ENCODE measurements at regions not wholly inside any gene's neighbourhood (a gene's known extent, or its start where the extent isn't known, plus 50 kb on each side); places are given as distances from the start of the nearest gene placed in this dataset.

- no peak for TF ChIP-seq NCOA2 (IDR thresholded peaks at IDR 0.05; ENCODE audit: partially characterized antibody in 2 of 2)
These were observed 332.7 kb downstream of the MID1IP1 start (continued) for GRCh38 chrX:39133971-39134370.

DNA sequence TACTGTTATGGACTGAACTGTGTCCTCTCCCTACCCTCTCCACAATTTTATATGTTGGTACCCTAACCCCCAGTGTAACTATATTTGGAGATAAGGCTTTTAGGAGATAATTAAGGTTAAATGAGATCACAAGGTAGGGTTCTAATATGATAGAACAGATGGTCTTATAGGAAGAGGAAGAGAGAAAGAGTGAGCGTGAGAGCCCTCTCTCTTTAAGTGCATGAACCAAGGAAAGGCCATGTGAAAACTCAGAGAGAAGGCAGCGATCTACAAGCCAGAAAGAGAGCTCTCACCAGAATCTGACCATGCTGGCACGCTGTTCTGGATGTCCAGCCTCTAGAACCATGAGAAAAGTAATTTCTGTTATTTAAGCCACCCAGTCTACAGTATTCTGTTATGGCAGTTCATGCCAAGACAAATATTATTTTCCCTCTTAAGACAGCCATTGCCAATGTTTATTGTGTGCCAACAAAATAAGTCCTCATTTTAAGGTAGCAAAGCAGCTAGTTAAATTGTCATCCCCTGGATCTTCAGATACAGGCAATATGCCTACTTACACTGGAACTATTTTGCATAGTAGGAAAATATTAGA is 336.2 kb downstream of the MID1IP1 start:
- H3K36me3 ChIP-seq (ENCODE audit: control insufficient read depth, insufficient read depth, low read length), result no peaks in the 10 kb centered on the region
- in situ Hi-C loops (cut with MboI), result no loop called here
- FAIRE-seq (no peak), ATAC-seq (no peak), DNase-seq (ENCODE audit: extremely low read depth in 1 of 4, low spot score in 3 of 4) (no peak)
- CTCF ChIA-PET (ENCODE audit: low intra/inter-chr PET ratio), result no interaction called here
- H2AFZ ChIP-seq (ENCODE audit: low read depth, low read length), result no peak overlapping the region
- intact Hi-C loops (cut with micrococcal nuclease), result no loop called here
- H3K4me1 ChIP-seq (replicated peaks in 1 of 2; ENCODE audit: control insufficient read depth in 2 of 2, insufficient read depth in 2 of 2, low read length in 2 of 2), result no peaks in the 10 kb centered on the region
- no peak overlapping the region for H3K4me2 ChIP-seq (ENCODE audit: insufficient read depth, low read length)
- no peaks in the 10 kb centered on the region for H3K27me3 ChIP-seq (ENCODE audit: control insufficient read depth in 2 of 2, insufficient read depth in 2 of 2, low read length in 2 of 2)
- no peaks in the 10 kb centered on the region for H4K20me1 ChIP-seq (replicated peaks; ENCODE audit: control insufficient read depth, insufficient read depth, low read length)
- no peak overlapping the region for H3K4me3 ChIP-seq
- BruUV-seq (replicated peaks), result no TSS peak
- WGBS (ENCODE audit: insufficient coverage, low coverage, missing lambda C conversion rate), result 0% methylated on average over 3 of the region's 3 CpGs
- H3K9me1 ChIP-seq (ENCODE audit: control insufficient read depth, insufficient read depth, low read length), result no peaks in the 10 kb centered on the region
- no peaks in the 10 kb centered on the region for H3K9me3 ChIP-seq (replicated peaks; ENCODE audit: control insufficient read depth, insufficient read depth, low read depth, low read length)
- H3K9ac ChIP-seq (ENCODE audit: insufficient read depth in 1 of 2, low read depth in 2 of 2, low read length in 2 of 2), result no peak overlapping the region
- H3K27ac ChIP-seq (ENCODE audit: extremely low read depth, low read depth, low read length), result no peak overlapping the region
- POLR2A ChIA-PET, result interaction anchor here (0.6 kb wide), 1 partner anchor 606 kb away, joined by 3 read pairs; no protein-coding TSS in a partner anchor
- H3K79me2 ChIP-seq (ENCODE audit: control insufficient read depth, insufficient read depth, low read length), result no peaks in the 10 kb centered on the region
- TF ChIP-seq ZNF23 (CRISPR knock-in tag; IDR thresholded peaks at IDR 0.05), result no peak
- TF ChIP-seq DIDO1 (tag; IDR thresholded peaks at IDR 0.05; ENCODE audit: low read depth), result no peak
- TF ChIP-seq CBX2 (IDR thresholded peaks at IDR 0.05; ENCODE audit: insufficient read depth, low read length, poor library complexity, severe bottlenecking), result no peak
- no peak for TF ChIP-seq IRF2 (CRISPR knock-in tag; IDR thresholded peaks at IDR 0.05)
- no peak for TF ChIP-seq BRF1 (IDR thresholded peaks at IDR 0.05; ENCODE audit: borderline replicate concordance, extremely low read depth, insufficient read length)
- no peak for TF ChIP-seq ZNF584 (CRISPR knock-in tag; IDR thresholded peaks at IDR 0.05; ENCODE audit: low read depth)
- TF ChIP-seq BCLAF1 (IDR thresholded peaks at IDR 0.05; ENCODE audit: borderline replicate concordance in 1 of 2, control insufficient read depth in 1 of 2, low read depth in 2 of 2, low read length in 1 of 2), result no peak
- TF ChIP-seq, protein P1, sequence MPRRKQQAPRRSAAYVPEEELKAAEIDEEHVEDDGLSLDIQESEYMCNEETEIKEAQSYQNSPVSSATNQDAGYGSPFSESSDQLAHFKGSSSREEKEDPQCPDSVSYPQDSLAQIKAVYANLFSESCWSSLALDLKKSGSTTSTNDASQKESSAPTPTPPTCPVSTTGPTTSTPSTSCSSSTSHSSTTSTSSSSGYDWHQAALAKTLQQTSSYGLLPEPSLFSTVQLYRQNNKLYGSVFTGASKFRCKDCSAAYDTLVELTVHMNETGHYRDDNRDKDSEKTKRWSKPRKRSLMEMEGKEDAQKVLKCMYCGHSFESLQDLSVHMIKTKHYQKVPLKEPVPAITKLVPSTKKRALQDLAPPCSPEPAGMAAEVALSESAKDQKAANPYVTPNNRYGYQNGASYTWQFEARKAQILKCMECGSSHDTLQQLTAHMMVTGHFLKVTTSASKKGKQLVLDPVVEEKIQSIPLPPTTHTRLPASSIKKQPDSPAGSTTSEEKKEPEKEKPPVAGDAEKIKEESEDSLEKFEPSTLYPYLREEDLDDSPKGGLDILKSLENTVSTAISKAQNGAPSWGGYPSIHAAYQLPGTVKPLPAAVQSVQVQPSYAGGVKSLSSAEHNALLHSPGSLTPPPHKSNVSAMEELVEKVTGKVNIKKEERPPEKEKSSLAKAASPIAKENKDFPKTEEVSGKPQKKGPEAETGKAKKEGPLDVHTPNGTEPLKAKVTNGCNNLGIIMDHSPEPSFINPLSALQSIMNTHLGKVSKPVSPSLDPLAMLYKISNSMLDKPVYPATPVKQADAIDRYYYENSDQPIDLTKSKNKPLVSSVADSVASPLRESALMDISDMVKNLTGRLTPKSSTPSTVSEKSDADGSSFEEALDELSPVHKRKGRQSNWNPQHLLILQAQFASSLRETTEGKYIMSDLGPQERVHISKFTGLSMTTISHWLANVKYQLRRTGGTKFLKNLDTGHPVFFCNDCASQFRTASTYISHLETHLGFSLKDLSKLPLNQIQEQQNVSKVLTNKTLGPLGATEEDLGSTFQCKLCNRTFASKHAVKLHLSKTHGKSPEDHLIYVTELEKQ (CRISPR knock-in tag; IDR thresholded peaks at IDR 0.05), result no peak
- TF ChIP-seq NR3C1 (CRISPR knock-in tag; IDR thresholded peaks at IDR 0.05), result no peak
